Heart left ventricle (tissue), 13 donors: ENCODE measurements at regions not wholly inside any gene's neighbourhood (a gene's known extent, or its start where the extent isn't known, plus 50 kb on each side); places are given as distances from the start of the nearest gene placed in this dataset.

Experiments used
- CTCF ChIP-seq, 12 donors: fragments of 200-600 bp; sonication (generic) in 4 of 12; IDR thresholded peaks; one replicate each; pipeline versions ENCODE4 v1.5.0 to v1.8.0; 2018 to 2022; ENCODE audit warnings: antibody characterized with exemption in 12 of 12, mild to moderate bottlenecking in 5 of 12
- POLR2A ChIP-seq, 2 donors: fragments of 450-650 bp; IDR thresholded peaks; one replicate each; pipeline ENCODE4 v1.6.1; 2017; ENCODE audit warnings: antibody characterized with exemption in 2 of 2, mild to moderate bottlenecking in 2 of 2, moderate library complexity in 2 of 2
- donor health status: ischemic (EF 13 %, LVEDD 7.1; RV severe dilation, severe dysfunction).
- donor health status: DM: no; HTN: yes; CAD: no.
- donor health status: DM: no; HTN: no; CAD: no.
- donor health status: ischemic (EF 25% LVEDD 6.9; RV normal size, moderate dysfunction).
- donor health status: ischemic (EF 25% LVEDD 5.7; RV mildly dilated, moderate dysfunction).
- donor health status: ischemic (EF 35%, LVEDD 5.7; RV mildly dilated, moderate dysfunction).
- donor health status: nonischemic (EF 11% LVEDD 7.7; RV severe dilation, severe dysfunction).
- donor health status: DM: yes; HTN: yes; CAD: no.
- donor health status: PGD.
- donor health status: ischemic (EF 29% LVEDD 5.4; RV normal size, mild dysfunction).
- donor health status: nonischemic (EF 23%, LVEDD 6.1; RV moderate dilation, normal function).

- no peak for TF ChIP-seq CTCF (IDR thresholded peaks at IDR 0.05)
- no peak for TF ChIP-seq POLR2A (IDR thresholded peaks at IDR 0.05)
These were observed 826.4 kb downstream of the TUSC7 start for GRCh38 chr3:117536006-117536405.
